ENCODE measurements at regions not wholly inside any gene's neighbourhood (a gene's known extent, or its start where the extent isn't known, plus 50 kb on each side); places are given as distances from the start of the nearest gene placed in this dataset.

DNA sequence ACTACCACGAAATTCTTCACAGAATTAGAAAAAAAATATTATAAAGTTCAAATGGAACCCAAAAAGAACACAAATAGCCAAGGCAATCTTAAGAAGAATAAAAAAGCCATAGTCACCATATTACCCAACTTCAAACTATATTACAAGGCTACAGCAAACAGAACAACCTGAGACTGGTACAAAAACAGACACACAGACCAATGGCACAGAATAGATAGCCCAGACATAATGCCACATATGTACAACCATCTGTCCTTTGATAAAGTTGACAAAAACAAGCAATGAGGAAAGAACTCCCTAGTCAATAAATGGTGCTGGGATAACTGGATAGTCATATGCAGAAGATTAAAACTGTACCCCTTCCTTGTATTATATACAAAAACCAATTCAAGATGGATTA, 808.5 kb upstream of the ZWINT start:
- CTCF ChIA-PET = no interaction called here
- ATAC-seq (no peak), DNase-seq (ENCODE audit: low read depth, low spot score) (no peak)
- no peak overlapping the region for H3K4me3 ChIP-seq (ENCODE audit: low read depth in 2 of 2, low read length in 2 of 2)
- in situ Hi-C loops (cut with HindIII; ENCODE audit: low pct_unique_long_range_greater_than_20kb, low sequenced_read_pairs) = no loop called here
- BruUV-seq (replicated peaks) = no TSS peak
- no peak overlapping the region for H3K27ac ChIP-seq (ENCODE audit: low read length)
- no peaks in the 10 kb centered on the region for H3K9me3 ChIP-seq (ENCODE audit: control insufficient read depth, insufficient read depth, low read depth, low read length)
- no peaks in the 10 kb centered on the region for H3K36me3 ChIP-seq (ENCODE audit: control insufficient read depth, insufficient read depth, low read length)
- no peaks in the 10 kb centered on the region for H3K4me1 ChIP-seq (ENCODE audit: control insufficient read depth, insufficient read depth, low read length)
- intact Hi-C loops (cut with micrococcal nuclease; ENCODE audit: unreplicated experiment) = no loop called here
- POLR2A ChIA-PET = no interaction called here
- TF ChIP-seq, protein P1, sequence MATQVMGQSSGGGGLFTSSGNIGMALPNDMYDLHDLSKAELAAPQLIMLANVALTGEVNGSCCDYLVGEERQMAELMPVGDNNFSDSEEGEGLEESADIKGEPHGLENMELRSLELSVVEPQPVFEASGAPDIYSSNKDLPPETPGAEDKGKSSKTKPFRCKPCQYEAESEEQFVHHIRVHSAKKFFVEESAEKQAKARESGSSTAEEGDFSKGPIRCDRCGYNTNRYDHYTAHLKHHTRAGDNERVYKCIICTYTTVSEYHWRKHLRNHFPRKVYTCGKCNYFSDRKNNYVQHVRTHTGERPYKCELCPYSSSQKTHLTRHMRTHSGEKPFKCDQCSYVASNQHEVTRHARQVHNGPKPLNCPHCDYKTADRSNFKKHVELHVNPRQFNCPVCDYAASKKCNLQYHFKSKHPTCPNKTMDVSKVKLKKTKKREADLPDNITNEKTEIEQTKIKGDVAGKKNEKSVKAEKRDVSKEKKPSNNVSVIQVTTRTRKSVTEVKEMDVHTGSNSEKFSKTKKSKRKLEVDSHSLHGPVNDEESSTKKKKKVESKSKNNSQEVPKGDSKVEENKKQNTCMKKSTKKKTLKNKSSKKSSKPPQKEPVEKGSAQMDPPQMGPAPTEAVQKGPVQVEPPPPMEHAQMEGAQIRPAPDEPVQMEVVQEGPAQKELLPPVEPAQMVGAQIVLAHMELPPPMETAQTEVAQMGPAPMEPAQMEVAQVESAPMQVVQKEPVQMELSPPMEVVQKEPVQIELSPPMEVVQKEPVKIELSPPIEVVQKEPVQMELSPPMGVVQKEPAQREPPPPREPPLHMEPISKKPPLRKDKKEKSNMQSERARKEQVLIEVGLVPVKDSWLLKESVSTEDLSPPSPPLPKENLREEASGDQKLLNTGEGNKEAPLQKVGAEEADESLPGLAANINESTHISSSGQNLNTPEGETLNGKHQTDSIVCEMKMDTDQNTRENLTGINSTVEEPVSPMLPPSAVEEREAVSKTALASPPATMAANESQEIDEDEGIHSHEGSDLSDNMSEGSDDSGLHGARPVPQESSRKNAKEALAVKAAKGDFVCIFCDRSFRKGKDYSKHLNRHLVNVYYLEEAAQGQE (IDR thresholded peaks at IDR 0.05; ENCODE audit: insufficient read depth in 1 of 2, low read depth in 2 of 2, low read length in 1 of 2) = no peak
- TF ChIP-seq SIN3A (IDR thresholded peaks at IDR 0.05; ENCODE audit: borderline replicate concordance, insufficient read depth, low read depth, low read length) (no peak), TCF7L2 (IDR thresholded peaks at IDR 0.05; ENCODE audit: low read depth, low read length) (no peak), POLR2AphosphoS5 (IDR thresholded peaks at IDR 0.05; ENCODE audit: low read depth, low read length) (no peak)
- TF ChIP-seq, protein P2, sequence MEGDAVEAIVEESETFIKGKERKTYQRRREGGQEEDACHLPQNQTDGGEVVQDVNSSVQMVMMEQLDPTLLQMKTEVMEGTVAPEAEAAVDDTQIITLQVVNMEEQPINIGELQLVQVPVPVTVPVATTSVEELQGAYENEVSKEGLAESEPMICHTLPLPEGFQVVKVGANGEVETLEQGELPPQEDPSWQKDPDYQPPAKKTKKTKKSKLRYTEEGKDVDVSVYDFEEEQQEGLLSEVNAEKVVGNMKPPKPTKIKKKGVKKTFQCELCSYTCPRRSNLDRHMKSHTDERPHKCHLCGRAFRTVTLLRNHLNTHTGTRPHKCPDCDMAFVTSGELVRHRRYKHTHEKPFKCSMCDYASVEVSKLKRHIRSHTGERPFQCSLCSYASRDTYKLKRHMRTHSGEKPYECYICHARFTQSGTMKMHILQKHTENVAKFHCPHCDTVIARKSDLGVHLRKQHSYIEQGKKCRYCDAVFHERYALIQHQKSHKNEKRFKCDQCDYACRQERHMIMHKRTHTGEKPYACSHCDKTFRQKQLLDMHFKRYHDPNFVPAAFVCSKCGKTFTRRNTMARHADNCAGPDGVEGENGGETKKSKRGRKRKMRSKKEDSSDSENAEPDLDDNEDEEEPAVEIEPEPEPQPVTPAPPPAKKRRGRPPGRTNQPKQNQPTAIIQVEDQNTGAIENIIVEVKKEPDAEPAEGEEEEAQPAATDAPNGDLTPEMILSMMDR (IDR thresholded peaks at IDR 0.05) = no peak
- no peaks in the 10 kb centered on the region for H3K27me3 ChIP-seq (ENCODE audit: control insufficient read depth, insufficient read depth, low read length)

DNA sequence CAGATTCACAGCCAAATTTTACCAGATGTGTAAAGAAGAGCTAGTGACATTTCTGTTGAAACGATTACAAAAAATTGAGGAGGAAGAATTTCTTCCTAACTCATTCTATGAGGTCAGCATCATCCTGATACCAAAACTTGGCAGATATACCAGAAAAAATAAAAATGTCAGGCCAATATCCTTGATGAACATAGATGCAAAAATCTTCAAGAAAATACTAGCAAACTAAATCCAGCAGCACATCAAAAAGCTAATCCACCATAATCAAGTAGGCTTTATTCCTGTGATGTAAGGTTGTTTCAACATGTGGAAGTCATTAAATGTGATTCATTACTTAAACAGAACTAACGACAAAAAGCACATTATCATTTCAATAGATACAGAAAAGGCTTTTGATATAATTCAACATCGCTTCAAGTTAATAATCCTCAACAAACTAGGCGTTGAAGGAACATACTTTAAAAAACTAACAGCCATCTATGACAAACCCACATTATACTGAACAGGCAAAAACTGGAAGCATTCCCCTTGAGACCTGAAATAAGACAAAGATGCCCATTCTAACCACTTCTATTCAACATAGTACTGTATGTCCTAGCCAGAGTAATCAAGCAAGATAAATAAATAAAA, 807.7 kb upstream of the ZWINT start:
- ATAC-seq (no peak), DNase-seq (ENCODE audit: low read depth, low spot score) (no peak)
- intact Hi-C loops (cut with micrococcal nuclease; ENCODE audit: unreplicated experiment) = no loop called here
- TF ChIP-seq, protein P1 (IDR thresholded peaks at IDR 0.05; ENCODE audit: insufficient read depth in 1 of 2, low read depth in 2 of 2, low read length in 1 of 2) = no peak
- TF ChIP-seq SIN3A (IDR thresholded peaks at IDR 0.05; ENCODE audit: borderline replicate concordance, insufficient read depth, low read depth, low read length) (no peak), TCF7L2 (IDR thresholded peaks at IDR 0.05; ENCODE audit: low read depth, low read length) (no peak), POLR2AphosphoS5 (IDR thresholded peaks at IDR 0.05; ENCODE audit: low read depth, low read length) (no peak)
- TF ChIP-seq, protein P2 (IDR thresholded peaks at IDR 0.05) = no peak
- no peak overlapping the region for H3K4me3 ChIP-seq (ENCODE audit: low read depth in 2 of 2, low read length in 2 of 2)
- no peaks in the 10 kb centered on the region for H3K4me1 ChIP-seq (ENCODE audit: control insufficient read depth, insufficient read depth, low read length)
- BruUV-seq (replicated peaks) = no TSS peak
- no peaks in the 10 kb centered on the region for H3K27me3 ChIP-seq (ENCODE audit: control insufficient read depth, insufficient read depth, low read length)
- ChIA-PET POLR2A (no interaction called here), CTCF (no interaction called here)
- in situ Hi-C loops (cut with HindIII; ENCODE audit: low pct_unique_long_range_greater_than_20kb, low sequenced_read_pairs) = no loop called here
- H3K9me3 ChIP-seq (ENCODE audit: control insufficient read depth, insufficient read depth, low read depth, low read length) = no peaks in the 10 kb centered on the region
- H3K27ac ChIP-seq (ENCODE audit: low read length) = no peak overlapping the region
- no peaks in the 10 kb centered on the region for H3K36me3 ChIP-seq (ENCODE audit: control insufficient read depth, insufficient read depth, low read length)

Measured in Panc1 (cell line).